K562 (cell line): ENCODE measurements at regions not wholly inside any gene's neighbourhood (a gene's known extent, or its start where the extent isn't known, plus 50 kb on each side); places are given as distances from the start of the nearest gene placed in this dataset.

Experiments used
- CREB1 ChIP-seq, 2 experiments: sonication (generic) in 1 of 2; formaldehyde crosslinking in 1 of 2; IDR thresholded peaks; 2 replicates each; pipeline versions ENCODE4 v1.6.1 to v1.8.0; 2012 to 2022; ENCODE audit warnings: inconsistent platforms in 1 of 2, mild to moderate bottlenecking in 1 of 2, missing genetic modification reagents in 1 of 2, moderate library complexity in 1 of 2
- CTCFL ChIP-seq: IDR thresholded peaks from 2 replicates; pipeline ENCODE4 v1.6.1; 2011; ENCODE audit warnings: borderline replicate concordance, low read depth, mild to moderate bottlenecking, moderate library complexity, low read length; ENCODE audit not compliant: insufficient read depth, poor library complexity, severe bottlenecking
- GABPA ChIP-seq: fragments of 200-800 bp; sonication (Bioruptor generic); conservative IDR thresholded peaks from 2 replicates; pipeline ENCODE4 v1.6.1; 2016; ENCODE audit warnings: low read depth, missing genetic modification characterization, missing compliant biosample characterization
- HDAC2 ChIP-seq: fragments of 450-650 bp; IDR thresholded peaks from 2 replicates; pipeline ENCODE4 v1.6.1; 2016; ENCODE audit warnings: mild to moderate bottlenecking
- LEF1 ChIP-seq: fragments of 450-650 bp; IDR thresholded peaks from 2 replicates; pipeline ENCODE4 v1.6.1; 2016; ENCODE audit warnings: mild to moderate bottlenecking
- RBM22 ChIP-seq: fragments of 200-400 bp; formaldehyde crosslinking; IDR thresholded peaks from 2 replicates; pipeline ENCODE4 v1.6.1; 2018; ENCODE audit warnings: low read length, low read depth; ENCODE audit not compliant: poor library complexity, severe bottlenecking
- THAP7 ChIP-seq: fragments of 250-450 bp; sonication (Bioruptor Pico); IDR thresholded peaks from 2 replicates; pipeline ENCODE4 v1.5.0; 2021
- ZNF140 ChIP-seq: fragments of 250-450 bp; sonication (Bioruptor Pico); IDR thresholded peaks from 2 replicates; pipeline ENCODE4 v1.8.0; 2021; ENCODE audit warnings: moderate library complexity, mild to moderate bottlenecking, inconsistent platforms
- ZNF507 ChIP-seq: conservative IDR thresholded peaks from 2 replicates; pipeline ENCODE4 v1.6.1; 2017; ENCODE audit warnings: missing genetic modification characterization, missing compliant biosample characterization
- ZNF668 ChIP-seq: fragments of 250-450 bp; sonication (Bioruptor Pico); IDR thresholded peaks from 2 replicates; pipeline ENCODE4 v1.8.0; 2022; ENCODE audit warnings: mild to moderate bottlenecking, inconsistent platforms

DNA sequence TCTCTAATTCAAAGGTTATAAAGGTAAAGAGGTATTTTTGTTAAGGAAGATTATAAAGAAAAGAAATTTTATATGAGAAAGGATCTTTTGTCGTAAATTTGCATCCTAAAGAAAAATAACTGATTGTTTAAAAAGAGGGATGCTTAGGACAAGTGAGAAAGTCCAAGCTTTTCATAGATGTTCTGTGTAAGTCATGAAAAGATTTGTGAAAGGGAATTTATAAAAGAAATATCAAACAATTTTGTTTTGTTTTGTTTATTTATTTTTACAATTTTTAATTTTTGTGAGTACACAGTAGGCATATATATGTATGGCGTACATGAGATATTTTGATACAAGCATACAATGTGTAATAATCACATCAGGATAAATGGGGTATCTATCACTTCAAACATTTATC is 145.2 kb downstream of the ADSS2 start:
- TF ChIP-seq CTCFL (no peak), HDAC2 (no peak), ZNF668 (CRISPR knock-in tag) (no peak), GABPA (tag) (no peak), RBM22 (no peak), ZNF140 (no peak), LEF1 (no peak), THAP7 (CRISPR knock-in tag) (no peak), ZNF507 (tag) (no peak), CREB1 (IDR thresholded peaks at IDR 0.05) (no peak), CREB1 (CRISPR knock-in tag; IDR thresholded peaks at IDR 0.05) (no peak)
